Neuronal stem cell (in vitro differentiated cells): ENCODE measurements at regions not wholly inside any gene's neighbourhood (a gene's known extent, or its start where the extent isn't known, plus 50 kb on each side); places are given as distances from the start of the nearest gene placed in this dataset.

ENCODE experiments used
- DNase-seq: peaks from one replicate; pipeline ENCODE4 v3.0.0-alpha.2; 2013; ENCODE audit warnings: low spot score
- H2AFZ ChIP-seq: one replicate; pipeline ENCODE4 v1.6.1; 2013; ENCODE audit warnings: mild to moderate bottlenecking, low read length, inconsistent platforms
- H2AK5ac ChIP-seq: 2 replicates; pipeline ENCODE4 v1.6.1; 2013; ENCODE audit warnings: low read depth, mild to moderate bottlenecking, inconsistent platforms, low read length, moderate library complexity, mixed read lengths
- H2BK120ac ChIP-seq: 2 replicates; pipeline ENCODE4 v1.6.1; 2013; ENCODE audit warnings: low read depth, mild to moderate bottlenecking, inconsistent platforms, low read length, moderate library complexity, mixed read lengths
- H2BK12ac ChIP-seq: one replicate; pipeline ENCODE4 v1.6.1; 2013; ENCODE audit warnings: low read length, inconsistent platforms
- H2BK15ac ChIP-seq: 2 replicates; pipeline ENCODE4 v1.6.1; 2013; ENCODE audit warnings: mild to moderate bottlenecking, low read length, inconsistent platforms, mixed read lengths
- H2BK5ac ChIP-seq: one replicate; pipeline ENCODE4 v1.6.1; 2013; ENCODE audit warnings: inconsistent platforms, mild to moderate bottlenecking, low read length, moderate library complexity
- H3K14ac ChIP-seq: one replicate; pipeline ENCODE4 v1.6.1; 2013; ENCODE audit warnings: low read length, inconsistent platforms
- H3K18ac ChIP-seq: 2 replicates; pipeline ENCODE4 v1.6.1; 2013; ENCODE audit warnings: low read length, inconsistent platforms
- H3K23ac ChIP-seq: 2 replicates; pipeline ENCODE4 v1.6.1; 2013; ENCODE audit warnings: low read depth, mild to moderate bottlenecking, mixed read lengths, low read length, inconsistent platforms; ENCODE audit not compliant: poor library complexity
- H3K27ac ChIP-seq: replicated peaks from 3 replicates; pipeline ENCODE4 v1.5.1; 2013; ENCODE audit warnings: low read length, inconsistent platforms
- H3K27me3 ChIP-seq, 3 experiments: 2 replicates each; pipeline ENCODE4 v1.6.1; 2013; ENCODE audit warnings: low read length in 3 of 3, mild to moderate bottlenecking in 2 of 3, inconsistent platforms in 1 of 3, low read depth in 1 of 3, mixed read lengths in 1 of 3, moderate library complexity in 1 of 3; ENCODE audit not compliant: control insufficient read depth in 3 of 3, insufficient read depth in 3 of 3
- H3K36me3 ChIP-seq, 2 donors: replicated peaks in 1 of 2; 2 replicates each; pipeline ENCODE4 v1.6.1; 2013; ENCODE audit warnings: low read length in 2 of 2; ENCODE audit not compliant: control insufficient read depth in 2 of 2, insufficient read depth in 2 of 2
- H3K4ac ChIP-seq: 2 replicates; pipeline ENCODE4 v1.6.1; 2013; ENCODE audit warnings: inconsistent platforms, mild to moderate bottlenecking, low read length, moderate library complexity
- H3K4me1 ChIP-seq, 2 donors: 1 replicate in 1 of 2; 2 replicates in 1 of 2; pipeline ENCODE4 v1.6.1; 2013; ENCODE audit warnings: low read length in 2 of 2, low read depth in 1 of 2; ENCODE audit not compliant: control insufficient read depth in 2 of 2, insufficient read depth in 1 of 2
- H3K4me2 ChIP-seq: one replicate; pipeline ENCODE4 v1.6.1; 2013; ENCODE audit warnings: mild to moderate bottlenecking, low read length, inconsistent platforms; ENCODE audit not compliant: insufficient read depth, poor library complexity, severe bottlenecking
- H3K4me3 ChIP-seq, 2 donors: 2 replicates each; pipeline ENCODE4 v1.5.1; 2013; ENCODE audit warnings: low read length in 2 of 2, mild to moderate bottlenecking in 2 of 2, inconsistent platforms in 1 of 2, moderate library complexity in 1 of 2
- H3K79me1 ChIP-seq: one replicate; pipeline ENCODE4 v1.6.1; 2013; ENCODE audit warnings: low read depth, mild to moderate bottlenecking, inconsistent platforms, low read length, moderate library complexity
- H3K9ac ChIP-seq: one replicate; pipeline ENCODE4 v1.6.1; 2013; ENCODE audit warnings: mild to moderate bottlenecking, low read depth, low read length, inconsistent platforms; ENCODE audit not compliant: poor library complexity
- H3K9me3 ChIP-seq, 2 donors: replicated peaks in 1 of 2; 2 replicates each; pipeline versions ENCODE3 to v1.6.1; 2013; ENCODE audit warnings: low read length in 2 of 2, mild to moderate bottlenecking in 2 of 2, inconsistent platforms in 1 of 2, low read depth in 1 of 2, mixed read lengths in 1 of 2, moderate library complexity in 1 of 2; ENCODE audit not compliant: control insufficient read depth in 2 of 2, insufficient read depth in 1 of 2
- H4K8ac ChIP-seq: one replicate; pipeline ENCODE4 v1.6.1; 2013; ENCODE audit warnings: low read depth, mild to moderate bottlenecking, inconsistent platforms, low read length, moderate library complexity
- H4K91ac ChIP-seq: one replicate; pipeline ENCODE4 v1.6.1; 2013; ENCODE audit warnings: low read length, low read depth, mild to moderate bottlenecking, inconsistent platforms; ENCODE audit not compliant: poor library complexity
- WGBS, 2 donors: extraction: QIAGEN DNeasy Blood & Tissue Kit; methylation state at CpG; one replicate each; pipeline ENCODE4 v1.1.7; 2013; ENCODE audit warnings: missing lambda C conversion rate in 2 of 2, mixed read lengths in 1 of 2; ENCODE audit not compliant: insufficient read length in 2 of 2, insufficient replicate concordance in 1 of 2; ENCODE audit errors: extremely low coverage in 2 of 2; 5-methylcytosine and 5-hydroxymethylcytosine counted together

DNA sequence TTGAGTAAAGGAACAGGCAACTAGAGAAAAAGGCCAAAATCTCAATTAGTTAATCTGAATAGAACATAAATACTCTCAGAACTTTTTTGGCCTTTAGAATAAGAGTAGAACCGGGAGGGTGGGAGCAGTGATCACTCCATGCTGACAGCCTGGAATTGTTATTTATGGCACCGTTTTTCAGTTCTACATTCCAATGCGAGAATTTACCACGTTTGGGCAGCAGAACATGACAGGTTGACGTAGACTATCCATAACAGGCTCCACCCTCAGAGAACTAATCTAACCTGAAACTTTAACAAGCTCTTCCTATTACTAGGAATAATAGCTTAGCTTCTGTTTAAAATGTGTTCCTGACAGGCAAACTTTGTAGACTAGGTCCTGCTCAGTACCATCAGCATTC is 379.1 kb downstream of the SEC23A start:
- DNase-seq: no peak
- Histone ChIP-seq H3K18ac (no peak overlapping the region), H3K27me3 (no peaks in the 10 kb centered on the region), H3K9ac (no peak overlapping the region), H3K4me3 (no peak overlapping the region), H2BK15ac (no peak overlapping the region), H2AK5ac (no peak overlapping the region), H3K4ac (no peak overlapping the region), H2BK12ac (peak overlapping the region; percentile 10), H3K27ac (no peak overlapping the region), H4K8ac (no peak overlapping the region), H3K36me3 (no peaks in the 10 kb centered on the region), H3K23ac (no peak overlapping the region), H3K79me1 (no peaks in the 10 kb centered on the region), H3K4me2 (no peak overlapping the region), H3K14ac (no peak overlapping the region), H3K9me3 (no peaks in the 10 kb centered on the region), H4K91ac (no peak overlapping the region), H3K4me1 (no peaks in the 10 kb centered on the region), H2AFZ (no peak overlapping the region), H2BK120ac (no peak overlapping the region), H2BK5ac (no peak overlapping the region)
- WGBS, 2 donors: no CpG with 5 or more reads among the region's 5 CpGs

DNA sequence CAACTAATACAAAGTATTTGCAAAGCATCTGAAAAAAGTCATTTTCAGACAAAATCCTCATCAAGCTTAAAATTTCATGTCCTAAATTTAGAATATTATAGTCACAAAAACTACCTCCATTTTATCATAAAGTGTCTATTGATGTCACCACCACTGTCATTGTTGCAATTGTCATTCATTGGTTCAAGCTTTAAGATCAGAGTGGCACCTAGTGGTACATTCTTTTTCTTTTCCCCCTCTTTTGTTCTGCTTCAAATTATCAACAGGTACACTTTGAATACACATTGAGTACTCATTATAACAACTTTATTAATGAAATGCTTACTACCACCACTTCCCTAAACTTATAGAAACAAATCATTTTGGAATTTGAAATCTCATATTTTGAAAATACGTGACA is 379.8 kb downstream of the SEC23A start:
- H3K4me3 ChIP-seq: no peak overlapping the region
- no CpG with 5 or more reads among the region's 1 CpG for WGBS, 2 donors
- no peak overlapping the region for H3K18ac ChIP-seq
- H3K4ac ChIP-seq: no peak overlapping the region
- H3K14ac ChIP-seq: no peak overlapping the region
- no peak overlapping the region for H2AFZ ChIP-seq
- no peak overlapping the region for H2BK12ac ChIP-seq
- no peak overlapping the region for H4K8ac ChIP-seq
- H3K27me3 ChIP-seq: no peaks in the 10 kb centered on the region
- H2BK120ac ChIP-seq: no peak overlapping the region
- no peak overlapping the region for H2BK5ac ChIP-seq
- no peak overlapping the region for H3K9ac ChIP-seq
- no peaks in the 10 kb centered on the region for H3K79me1 ChIP-seq
- no peaks in the 10 kb centered on the region for H3K36me3 ChIP-seq
- no peaks in the 10 kb centered on the region for H3K9me3 ChIP-seq
- no peaks in the 10 kb centered on the region for H3K4me1 ChIP-seq
- H3K27ac ChIP-seq: no peak overlapping the region
- H2AK5ac ChIP-seq: no peak overlapping the region
- no peak overlapping the region for H4K91ac ChIP-seq
- no peak overlapping the region for H2BK15ac ChIP-seq
- H3K4me2 ChIP-seq: no peak overlapping the region
- DNase-seq: no peak
- no peak overlapping the region for H3K23ac ChIP-seq

DNA sequence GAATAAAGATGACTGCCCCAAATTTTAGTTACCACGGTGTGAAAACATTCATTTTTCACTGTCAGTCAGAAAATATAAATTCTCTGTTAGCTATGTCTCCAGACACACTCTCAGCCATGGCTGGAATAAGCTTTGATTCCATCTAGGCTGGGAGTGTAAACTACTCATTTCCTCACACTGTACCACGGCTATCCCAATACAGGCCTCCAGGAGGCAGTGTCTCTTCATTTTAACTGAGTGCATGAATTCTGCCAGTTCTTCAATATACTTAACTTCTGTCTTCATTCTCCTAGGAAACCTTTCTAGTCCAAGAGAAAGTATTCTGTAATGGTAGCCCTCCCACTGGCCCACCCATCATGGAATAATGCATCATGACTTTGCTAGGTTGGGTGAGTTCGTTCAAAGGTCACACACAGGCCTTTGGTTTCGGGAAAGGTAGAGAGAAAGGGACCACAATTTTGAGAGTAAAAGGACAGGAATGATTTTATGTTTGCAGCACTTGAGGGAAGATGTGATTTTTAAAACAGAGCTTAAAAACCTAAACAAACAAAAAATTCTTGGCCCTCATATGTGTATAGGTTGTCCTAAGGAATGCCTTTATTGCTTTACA is 381.1 kb downstream of the SEC23A start:
- Histone ChIP-seq H3K4me3 (no peak overlapping the region), H2AFZ (no peak overlapping the region), H3K79me1 (no peaks in the 10 kb centered on the region), H3K27me3 (no peaks in the 10 kb centered on the region), H3K27ac (no peak overlapping the region), H4K8ac (no peak overlapping the region), H3K9me3 (no peaks in the 10 kb centered on the region), H3K4me1 (no peaks in the 10 kb centered on the region), H2AK5ac (no peak overlapping the region), H3K9ac (no peak overlapping the region), H2BK12ac (no peak overlapping the region), H2BK15ac (no peak overlapping the region), H3K4ac (no peak overlapping the region), H2BK5ac (no peak overlapping the region), H3K36me3 (no peaks in the 10 kb centered on the region), H2BK120ac (no peak overlapping the region), H4K91ac (no peak overlapping the region), H3K4me2 (no peak overlapping the region), H3K14ac (no peak overlapping the region), H3K23ac (no peak overlapping the region), H3K18ac (no peak overlapping the region)
- DNase-seq: peak; percentile 47
- WGBS, 2 donors: no CpG with 5 or more reads among the region's 4 CpGs

DNA sequence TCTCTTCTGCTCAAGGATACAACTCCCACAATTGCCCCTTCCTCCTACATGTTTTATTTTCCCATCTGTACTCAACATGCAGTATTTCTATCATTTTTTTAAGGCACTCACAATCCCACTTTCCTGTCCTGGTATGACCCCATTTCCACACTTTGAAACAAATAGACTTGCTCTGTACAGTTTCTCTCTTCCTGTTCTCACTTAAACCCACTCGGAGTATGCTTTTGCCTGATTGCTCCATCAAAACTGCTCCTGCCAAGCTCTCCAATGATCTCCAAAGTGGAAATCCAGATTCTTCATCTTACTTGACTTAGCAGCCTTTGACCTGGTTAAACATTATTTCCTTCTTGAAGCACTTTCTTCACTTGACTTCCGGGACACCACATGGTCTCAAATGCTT is 384.5 kb downstream of the SEC23A start:
- no peaks in the 10 kb centered on the region for H3K4me1 ChIP-seq
- DNase-seq: no peak
- no CpG with 5 or more reads among the region's 2 CpGs for WGBS, 2 donors
- H3K27me3 ChIP-seq: no peaks in the 10 kb centered on the region
- H2AK5ac ChIP-seq: no peak overlapping the region
- H3K36me3 ChIP-seq: no peaks in the 10 kb centered on the region
- H3K9me3 ChIP-seq: no peaks in the 10 kb centered on the region
- H3K9ac ChIP-seq: no peak overlapping the region
- H3K14ac ChIP-seq: no peak overlapping the region
- no peaks in the 10 kb centered on the region for H3K79me1 ChIP-seq
- H3K4ac ChIP-seq: no peak overlapping the region
- H2AFZ ChIP-seq: no peak overlapping the region
- H3K4me2 ChIP-seq: no peak overlapping the region
- no peak overlapping the region for H2BK5ac ChIP-seq
- no peak overlapping the region for H2BK15ac ChIP-seq
- H4K91ac ChIP-seq: no peak overlapping the region
- no peak overlapping the region for H2BK120ac ChIP-seq
- H4K8ac ChIP-seq: no peak overlapping the region
- no peak overlapping the region for H3K4me3 ChIP-seq
- H3K18ac ChIP-seq: no peak overlapping the region
- no peak overlapping the region for H3K23ac ChIP-seq
- no peak overlapping the region for H2BK12ac ChIP-seq
- H3K27ac ChIP-seq: no peak overlapping the region
